Astrocyte (in vitro differentiated cells and primary cell): ENCODE measurements at regions not wholly inside any gene's neighbourhood (a gene's known extent, or its start where the extent isn't known, plus 50 kb on each side); places are given as distances from the start of the nearest gene placed in this dataset.

Experiments
- CTCF ChIP-seq: IDR thresholded peaks from 2 replicates; pipeline ENCODE4 v1.5.1; 2011; ENCODE audit warnings: low read depth, mild to moderate bottlenecking, inconsistent platforms, low read length, moderate library complexity; ENCODE audit not compliant: insufficient read depth
- EZH2 ChIP-seq: IDR thresholded peaks from 2 replicates; pipeline ENCODE4 v1.6.1; 2012; ENCODE audit warnings: mild to moderate bottlenecking, low read length, inconsistent platforms; ENCODE audit not compliant: insufficient read depth

- TF ChIP-seq CTCF, result no peak
- no peak for TF ChIP-seq EZH2
Observed at GRCh38 chr5:91528831-91529230, 145.7 kb upstream of the ARRDC3 start.
